CD4-positive, alpha-beta T cell treated with Interleukin-2 at 100 ng/mL for 4 hours (primary cell): ENCODE measurements at regions not wholly inside any gene's neighbourhood (a gene's known extent, or its start where the extent isn't known, plus 50 kb on each side); places are given as distances from the start of the nearest gene placed in this dataset.

Source experiments
- DNase-seq: peaks from one replicate; pipeline ENCODE4 v3.0.0-alpha.2; 2020; ENCODE audit warnings: low spot score

- DNase-seq: no peak
Measured at GRCh38 chr18:77761332-77761731, 511.7 kb downstream of the GALR1 start.

- no peak for DNase-seq
Measured at GRCh38 chr18:77762014-77762413, 512.4 kb downstream of the GALR1 start.

- no peak for DNase-seq
Measured at GRCh38 chr18:77762642-77763041, 513.0 kb downstream of the GALR1 start.

GRCh38 chr18:77763530-77764145, 514.0 kb downstream of the GALR1 start:
- no peak for DNase-seq

GRCh38 chr18:77765468-77765867, 515.8 kb downstream of the GALR1 start:
- DNase-seq: no peak

GRCh38 chr18:77766421-77766820, 516.8 kb downstream of the GALR1 start:
- no peak for DNase-seq

- DNase-seq: no peak
Measured at GRCh38 chr18:77772177-77772576, 522.5 kb downstream of the GALR1 start.

GRCh38 chr18:77776104-77776503, 526.5 kb downstream of the GALR1 start:
- no peak for DNase-seq

GRCh38 chr18:77777163-77777562, 527.5 kb downstream of the GALR1 start:
- DNase-seq: no peak

GRCh38 chr18:77784759-77785379, 535.2 kb downstream of the GALR1 start:
- no peak for DNase-seq

GRCh38 chr18:77785415-77785975, 535.8 kb downstream of the GALR1 start:
- DNase-seq: no peak

GRCh38 chr18:77803024-77803423, 553.4 kb downstream of the GALR1 start:
- no peak for DNase-seq

- no peak for DNase-seq
Measured at GRCh38 chr18:77804382-77804781, 554.7 kb downstream of the GALR1 start.

- DNase-seq: no peak
Measured at GRCh38 chr18:77807650-77808049, 558.0 kb downstream of the GALR1 start.

- no peak for DNase-seq
Measured at GRCh38 chr18:77811503-77811902, 561.9 kb downstream of the GALR1 start.

GRCh38 chr18:77815666-77816338, 566.2 kb downstream of the GALR1 start:
- DNase-seq: no peak

GRCh38 chr18:77818328-77818727, 568.7 kb downstream of the GALR1 start:
- no peak for DNase-seq

GRCh38 chr18:77820472-77820871, 570.8 kb downstream of the GALR1 start:
- no peak for DNase-seq

GRCh38 chr18:77821892-77822291, 572.2 kb downstream of the GALR1 start:
- no peak for DNase-seq

- no peak for DNase-seq
Measured at GRCh38 chr18:77822632-77823031, 573.0 kb downstream of the GALR1 start.

GRCh38 chr18:77833807-77834206, 584.2 kb downstream of the GALR1 start:
- no peak for DNase-seq

- no peak for DNase-seq
Measured at GRCh38 chr18:77851802-77852201, 602.2 kb downstream of the GALR1 start.

GRCh38 chr18:77853859-77854258, 604.2 kb downstream of the GALR1 start:
- no peak for DNase-seq
